HepG2 (cell line): ENCODE measurements at regions not wholly inside any gene's neighbourhood (a gene's known extent, or its start where the extent isn't known, plus 50 kb on each side); places are given as distances from the start of the nearest gene placed in this dataset.
"Not testable (repeated sequence)": the region's sequence is repeated elsewhere in the genome, so short reads cannot be mapped to it uniquely, and the experiment has no call there.

Experiments
- ATAC-seq: fragments of 200-7000 bp; cut with Tn5 transposase; 3 replicates; pipeline ENCODE4 v1.9.1; 2020; ENCODE audit warnings: mild to moderate bottlenecking, moderate library complexity
- BruUV-seq: library from RNA; stranded (reverse); fragments of 400-500 nt; replicated peaks from 2 replicates; lab custom pipeline; 2021; lab: Mats Ljungman, UMichigan
- CTCF ChIA-PET: fragments of 300-600 bp; formaldehyde crosslinking; extraction: SDS; loops from one replicate; lab custom pipeline; 2021; ENCODE audit warnings: low total read pairs, inconsistent platforms, low intra/inter-chr PET ratio; lab: Yijun Ruan, JAX
- POLR2A ChIA-PET: fragments of 350-600 bp; sonication (Branson Sonifier 250); formaldehyde crosslinking; loops from one replicate; lab custom pipeline; 2020; ENCODE audit warnings: antibody characterized with exemption, inconsistent platforms; lab: Yijun Ruan, JAX
- DNase-seq: peaks from one replicate; pipeline ENCODE4 v3.0.0-alpha.2; 2015; ENCODE audit warnings: low spot score
- FAIRE-seq: peaks from 3 replicates; lab custom pipeline; 2011; peaks lifted over from hg19 to GRCh38; lab: Jason Lieb, UNC
- H2AFZ ChIP-seq: one replicate; pipeline ENCODE4 v1.6.1; 2011; ENCODE audit warnings: low read length, inconsistent platforms
- H3K27ac ChIP-seq: fragments of 300-600 bp; 3 replicates; pipeline ENCODE4 v1.8.0; 2011; ENCODE audit warnings: mixed run types, mild to moderate bottlenecking, mixed read lengths, low read length, inconsistent platforms; ENCODE audit not compliant: insufficient read depth; ENCODE audit errors: extremely low read length
- H3K27me3 ChIP-seq, 2 experiments: fragments of 200-600 bp in 1 of 2; 2 replicates in 1 of 2; 3 replicates in 1 of 2; pipeline versions ENCODE4 v1.6.0 to v1.8.0; 2011; ENCODE audit warnings: low read length in 2 of 2, mild to moderate bottlenecking in 2 of 2, moderate library complexity in 2 of 2, inconsistent platforms in 1 of 2; ENCODE audit not compliant: insufficient read depth in 2 of 2, control insufficient read depth in 1 of 2
- H3K36me3 ChIP-seq, 2 experiments: fragments of 200-600 bp in 1 of 2; replicated peaks in 1 of 2; 2 replicates in 1 of 2; 3 replicates in 1 of 2; pipeline versions ENCODE4 v1.5.1 to v1.8.0; 2011; ENCODE audit warnings: low read length in 2 of 2, inconsistent platforms in 1 of 2; ENCODE audit not compliant: insufficient read depth in 2 of 2, control insufficient read depth in 1 of 2
- H3K4me1 ChIP-seq: 2 replicates; pipeline ENCODE4 v1.5.1; 2012; ENCODE audit warnings: low read length, inconsistent platforms; ENCODE audit not compliant: insufficient read depth
- H3K4me2 ChIP-seq: 2 replicates; pipeline ENCODE4 v1.6.0; 2011; ENCODE audit warnings: low read depth, low read length, inconsistent platforms
- H3K4me3 ChIP-seq, 3 experiments: fragments of 200-600 bp in 1 of 3; sonication (generic), shearing (Covaris generic) in 1 of 3; replicated peaks in 1 of 3; 2 replicates each; pipeline ENCODE4 v1.5.1; 2011 to 2016; ENCODE audit warnings: low read length in 3 of 3, inconsistent platforms in 2 of 3, low read depth in 2 of 3, mild to moderate bottlenecking in 2 of 3, control low read depth in 1 of 3, mixed read lengths in 1 of 3; ENCODE audit not compliant: insufficient read depth in 1 of 3
- H3K79me2 ChIP-seq: one replicate; pipeline ENCODE4 v1.6.1; 2011; ENCODE audit warnings: low read length, inconsistent platforms; ENCODE audit not compliant: insufficient read depth
- H3K9ac ChIP-seq: 2 replicates; pipeline ENCODE4 v1.6.0; 2011; ENCODE audit warnings: mild to moderate bottlenecking, low read depth, low read length, inconsistent platforms; ENCODE audit not compliant: insufficient read depth
- H3K9me3 ChIP-seq: 2 replicates; pipeline ENCODE4 v1.5.1; 2012; ENCODE audit warnings: mild to moderate bottlenecking, low read length
- H4K20me1 ChIP-seq: 2 replicates; pipeline ENCODE4 v1.6.0; 2011; ENCODE audit warnings: inconsistent platforms, mild to moderate bottlenecking, low read length, moderate library complexity; ENCODE audit not compliant: insufficient read depth
- DPF2 ChIP-seq: sonication (generic); formaldehyde crosslinking; IDR thresholded peaks from 2 replicates; pipeline ENCODE4 v1.4.0; 2020; ENCODE audit warnings: mild to moderate bottlenecking, low read depth, missing genetic modification reagents, borderline replicate concordance
- GABPA ChIP-seq, 2 experiments: IDR thresholded peaks; 2 replicates each; pipeline ENCODE4 v1.6.1; 2011 to 2016; ENCODE audit warnings: low read depth in 2 of 2, low read length in 1 of 2, missing biosample characterization in 1 of 2, missing genetic modification characterization in 1 of 2
- WGBS: methylation state at CpG from one replicate; pipeline ENCODE4 v1.1.6; 2017; ENCODE audit warnings: low lambda C conversion rate; 5-methylcytosine and 5-hydroxymethylcytosine counted together
- in situ Hi-C: cut with HindIII; loops from 2 replicates; pipeline ENCODE4 v1.10.0; 2017; ENCODE audit warnings: low pct_unique_long_range_greater_than_20kb; ENCODE audit not compliant: extremely low pct_ligation_motif_present
- intact Hi-C: fragments of 100-400 bp; cut with micrococcal nuclease; formaldehyde crosslinking; loops from one replicate; pipeline ENCODE4 v1.10.0; 2022; ENCODE audit not compliant: unreplicated experiment

- not testable (repeated sequence) for TF ChIP-seq GABPA (IDR thresholded peaks at IDR 0.05; ENCODE audit: low read depth, low read length)
- TF ChIP-seq GABPA (CRISPR knock-in tag; IDR thresholded peaks at IDR 0.05; ENCODE audit: low read depth) (peak; percentile 39; the same call in 1 of the 2 replicates), DPF2 (CRISPR knock-in tag) (peak; percentile 51; the same call in 1 of the 2 replicates)
Observed at GRCh38 chr16:88234421-88235271, 148.1 kb upstream of the ZNF469 start (continued).

DNA sequence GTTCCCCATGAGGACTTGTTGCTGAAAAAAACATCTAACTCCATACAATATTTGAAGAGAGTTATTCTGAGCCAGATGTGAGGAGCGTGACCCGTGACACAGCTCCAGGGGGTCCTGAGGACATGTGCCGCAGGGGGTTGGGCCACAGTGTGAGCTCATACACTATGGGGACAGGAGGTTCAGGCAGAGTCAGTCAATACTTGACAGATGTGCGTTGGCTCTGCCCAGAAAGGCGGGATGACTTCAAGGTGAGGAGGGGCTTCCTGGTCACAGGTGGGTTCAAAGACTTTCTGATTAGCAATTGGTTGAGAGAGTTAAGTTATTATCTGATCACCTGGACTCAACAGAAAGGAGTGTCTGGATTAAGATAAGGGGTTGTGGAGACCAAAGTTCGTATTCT is 147.1 kb upstream of the ZNF469 start:
- peaks cover 66% of the 10 kb centered on the region for H3K4me1 ChIP-seq
- POLR2A ChIA-PET, result not testable (repeated sequence)

GRCh38 chr16:88236229-88236628 is 146.5 kb upstream of the ZNF469 start:
- intact Hi-C loops, BruUV-seq, POLR2A ChIA-PET: not testable (repeated sequence)

More for the DNA sequence above, 147.1 kb upstream of the ZNF469 start:
- ATAC-seq, BruUV-seq, FAIRE-seq, in situ Hi-C loops, H3K4me3 ChIP-seq, CTCF ChIA-PET, H3K4me2 ChIP-seq, DNase-seq, H3K27ac ChIP-seq, H3K9me3 ChIP-seq, H4K20me1 ChIP-seq, H3K36me3 ChIP-seq, H3K27me3 ChIP-seq, H3K9ac ChIP-seq, H2AFZ ChIP-seq, H3K79me2 ChIP-seq, intact Hi-C loops: not testable (repeated sequence)
- WGBS, result 93% methylated on average over 6 of the region's 6 CpGs

GRCh38 chr16:88237314-88237713 is 145.4 kb upstream of the ZNF469 start:
- H3K79me2 ChIP-seq, H2AFZ ChIP-seq, H3K4me3 ChIP-seq, BruUV-seq, intact Hi-C loops, H3K27ac ChIP-seq, DNase-seq, CTCF ChIA-PET, H3K4me2 ChIP-seq, in situ Hi-C loops, H3K9ac ChIP-seq, H3K27me3 ChIP-seq, POLR2A ChIA-PET, FAIRE-seq, H3K36me3 ChIP-seq, ATAC-seq, H4K20me1 ChIP-seq, H3K9me3 ChIP-seq: not testable (repeated sequence)
- H3K4me1 ChIP-seq, result peaks cover 71% of the 10 kb centered on the region
- WGBS, result 90% methylated on average over 6 of the region's 9 CpGs

More at GRCh38 chr16:88236229-88236628, 146.5 kb upstream of the ZNF469 start:
- 97% methylated on average over 7 of the region's 9 CpGs for WGBS
- DNase-seq, CTCF ChIA-PET, ATAC-seq, H3K4me3 ChIP-seq, H3K79me2 ChIP-seq, H3K4me2 ChIP-seq, H3K9me3 ChIP-seq, H3K9ac ChIP-seq, H3K27ac ChIP-seq, H4K20me1 ChIP-seq, in situ Hi-C loops, H3K36me3 ChIP-seq, H2AFZ ChIP-seq, H3K27me3 ChIP-seq: not testable (repeated sequence)
- peaks cover 66% of the 10 kb centered on the region for H3K4me1 ChIP-seq
- FAIRE-seq, result peak; percentile 51
